A549 (cell line): ENCODE measurements at regions not wholly inside any gene's neighbourhood (a gene's known extent, or its start where the extent isn't known, plus 50 kb on each side); places are given as distances from the start of the nearest gene placed in this dataset.

Source experiments
- ATAC-seq, 2 experiments: fragments of 200-7000 bp in 1 of 2; fragments of >200 bp in 1 of 2; cut with Nextera tagmentation in 1 of 2; cut with Tn5 transposase in 1 of 2; 3 replicates each; pipeline versions ENCODE4 v1.8.0 to v1.9.1; 2018 to 2020; ENCODE audit warnings: mild to moderate bottlenecking in 1 of 2, moderate library complexity in 1 of 2
- CTCF ChIA-PET: fragments of 300-600 bp; sonication (Branson Sonifier 250); formaldehyde crosslinking; extraction: SDS; loops from one replicate; lab custom pipeline; 2021; ENCODE audit warnings: antibody characterized with exemption, inconsistent platforms; lab: Yijun Ruan, JAX
- POLR2A ChIA-PET: fragments of 350-600 bp; formaldehyde crosslinking; extraction: SDS; loops from one replicate; lab custom pipeline; 2021; ENCODE audit warnings: antibody characterized with exemption, inconsistent platforms; lab: Yijun Ruan, JAX
- DNase-seq, 2 experiments: peaks; one replicate each; pipeline versions ENCODE4 v3.0.0 to v3.0.0-alpha.2; 2011 to 2016; ENCODE audit warnings: low read depth in 1 of 2, low spot score in 1 of 2
- FAIRE-seq: peaks from 2 replicates; lab custom pipeline; 2011; peaks lifted over from hg19 to GRCh38; lab: Jason Lieb, UNC
- H3K27ac ChIP-seq, 2 experiments: fragments of >200 bp; sonication (Bioruptor Twin); formaldehyde crosslinking; 3 replicates each; pipeline ENCODE4 v1.5.1; 2016 to 2017
- H3K4me1 ChIP-seq: fragments of >200 bp; sonication (Bioruptor Twin); formaldehyde crosslinking; 3 replicates; pipeline ENCODE4 v1.6.1; 2016
- H3K4me2 ChIP-seq: fragments of >200 bp; sonication (Bioruptor Twin); formaldehyde crosslinking; 3 replicates; pipeline ENCODE4 v1.6.1; 2016
- H3K4me3 ChIP-seq: fragments of >200 bp; sonication (Bioruptor Twin); formaldehyde crosslinking; 3 replicates; pipeline ENCODE4 v1.5.1; 2016
- H3K9me3 ChIP-seq: fragments of >200 bp; sonication (Bioruptor Twin); formaldehyde crosslinking; 3 replicates; pipeline ENCODE4 v1.6.1; 2016
- CHD2 ChIP-seq: fragments of 150-350 bp; IDR thresholded peaks from 2 replicates; pipeline ENCODE4 v1.6.1; 2014; ENCODE audit warnings: low read length; ENCODE audit not compliant: partially characterized antibody
- CHD4 ChIP-seq: fragments of 200-600 bp; sonication (generic); IDR thresholded peaks from 2 replicates; pipeline ENCODE4 v1.6.1; 2016; ENCODE audit warnings: antibody characterized with exemption, mild to moderate bottlenecking, borderline replicate concordance
- EHF ChIP-seq: fragments of 250-450 bp; sonication (Bioruptor Pico); IDR thresholded peaks from 2 replicates; pipeline ENCODE4 v1.5.0; 2020; ENCODE audit warnings: mild to moderate bottlenecking
- EP300 ChIP-seq, 2 experiments: fragments of >200 bp; sonication (Bioruptor Twin); formaldehyde crosslinking; IDR thresholded peaks; 2 replicates in 1 of 2; 3 replicates in 1 of 2; pipeline ENCODE4 v1.6.1; 2016 to 2017
- FOXS1 ChIP-seq: fragments of 250-450 bp; sonication (Bioruptor Pico); IDR thresholded peaks from 2 replicates; pipeline ENCODE4 v1.5.0; 2020; ENCODE audit warnings: mild to moderate bottlenecking, moderate library complexity
- GATA3 ChIP-seq: IDR thresholded peaks from 2 replicates; pipeline ENCODE4 v1.6.1; 2012; ENCODE audit warnings: borderline replicate concordance
- HDAC2 ChIP-seq: fragments of 200-600 bp; sonication (generic); IDR thresholded peaks from 2 replicates; pipeline ENCODE4 v1.6.1; 2016
- HES2 ChIP-seq: fragments of >200 bp; sonication (Bioruptor Twin); formaldehyde crosslinking; IDR thresholded peaks from 2 replicates; pipeline ENCODE4 v1.6.1; 2016
- KDM1A ChIP-seq: fragments of 200-600 bp; sonication (generic); IDR thresholded peaks from 2 replicates; pipeline ENCODE4 v1.6.1; 2016; ENCODE audit warnings: low read depth, mild to moderate bottlenecking
- KDM5A ChIP-seq: fragments of 200-600 bp; sonication (generic); IDR thresholded peaks from 2 replicates; pipeline ENCODE4 v1.6.1; 2016; ENCODE audit warnings: antibody characterized with exemption, mild to moderate bottlenecking
- MAX ChIP-seq: IDR thresholded peaks from 2 replicates; pipeline ENCODE4 v1.6.1; 2012
- MAZ ChIP-seq: fragments of 150-350 bp; IDR thresholded peaks from 2 replicates; pipeline ENCODE4 v1.6.1; 2014; ENCODE audit warnings: antibody characterized with exemption, low read depth, low read length, borderline replicate concordance
- NFE2L2 ChIP-seq: fragments of 150-350 bp; conservative IDR thresholded peaks from 2 replicates; pipeline ENCODE4 v1.6.1; 2014; ENCODE audit warnings: low read length
- POLR2AphosphoS2 ChIP-seq: conservative IDR thresholded peaks from 2 replicates; pipeline ENCODE4 v1.6.1; 2012; ENCODE audit warnings: low read length, improper control_type of control experiment, inconsistent platforms
- RARB ChIP-seq: fragments of 250-450 bp; sonication (Bioruptor Pico); IDR thresholded peaks from 2 replicates; pipeline ENCODE4 v1.8.0; 2021; ENCODE audit warnings: mild to moderate bottlenecking, moderate library complexity
- RCOR1 ChIP-seq: fragments of 150-350 bp; IDR thresholded peaks from 2 replicates; pipeline ENCODE4 v1.6.1; 2014; ENCODE audit warnings: antibody characterized with exemption, low read length, low read depth
- REST ChIP-seq: fragments of 200-600 bp; sonication (generic); IDR thresholded peaks from 2 replicates; pipeline ENCODE4 v1.6.1; 2016; ENCODE audit warnings: antibody characterized with exemption, mild to moderate bottlenecking, moderate library complexity
- RFX5 ChIP-seq: fragments of 450-650 bp; IDR thresholded peaks from 2 replicates; pipeline ENCODE4 v1.7.1; 2014; ENCODE audit warnings: antibody characterized with exemption, mild to moderate bottlenecking, moderate library complexity
- TFCP2L1 ChIP-seq: fragments of 250-450 bp; sonication (Bioruptor Pico); IDR thresholded peaks from 2 replicates; pipeline ENCODE4 v1.5.0; 2021; ENCODE audit warnings: mild to moderate bottlenecking
- ZFP36 ChIP-seq: fragments of 450-650 bp; IDR thresholded peaks from 2 replicates; pipeline ENCODE4 v1.6.1; 2014; ENCODE audit warnings: borderline replicate concordance; ENCODE audit not compliant: partially characterized antibody
- ZNF302 ChIP-seq: fragments of 250-450 bp; sonication (Bioruptor Pico); IDR thresholded peaks from 2 replicates; pipeline ENCODE4 v1.9.0; 2021; ENCODE audit warnings: inconsistent platforms, mild to moderate bottlenecking, moderate library complexity
- whole genome bisulfite sequencing: methylation state at CpG from one replicate; pipeline ENCODE4 v1.1.6; 2017; ENCODE audit errors: missing lambda C conversion rate; 5-methylcytosine and 5-hydroxymethylcytosine counted together
- TF ChIP-seq, protein P1 (sequence below): fragments of 250-450 bp; sonication (Bioruptor Pico); IDR thresholded peaks from 2 replicates; pipeline ENCODE4 v1.5.0; 2020; ENCODE audit warnings: low read depth, mild to moderate bottlenecking, moderate library complexity
- TF ChIP-seq, protein P2 (sequence below): fragments of 250-450 bp; sonication (Bioruptor Pico); IDR thresholded peaks from 2 replicates; pipeline ENCODE4 v1.5.0; 2021; ENCODE audit warnings: mild to moderate bottlenecking, moderate library complexity, borderline replicate concordance

- no peak for TF ChIP-seq MAX
- TF ChIP-seq CHD2, result no peak
- no peak for TF ChIP-seq NFE2L2
- TF ChIP-seq TFCP2L1 (CRISPR knock-in tag), result no peak
- no peak for TF ChIP-seq GATA3
- no peak for TF ChIP-seq FOXS1 (CRISPR knock-in tag)
- no peak for TF ChIP-seq CHD4
- no peak for TF ChIP-seq EP300 (IDR thresholded peaks at IDR 0.05)
- TF ChIP-seq, all 56 proteins: peak for 0
Observed at GRCh38 chr13:109481040-109481439, 305.3 kb downstream of the IRS2 start (continued).

- Histone ChIP-seq H3K4me3 (no peak overlapping the region), H3K9me3 (no peaks in the 10 kb centered on the region), H3K27ac (no peak overlapping the region), H3K4me1 (peaks cover 5% of the 10 kb centered on the region; the same call in 1 of the 3 replicates), H3K4me2 (no peak overlapping the region)
- no peak for TF ChIP-seq TFCP2L1 (CRISPR knock-in tag)
- no peak for TF ChIP-seq POLR2AphosphoS2
- TF ChIP-seq KDM5A, result no peak
- TF ChIP-seq REST, result no peak
- no peak for TF ChIP-seq MAZ
- TF ChIP-seq KDM1A, result no peak
- TF ChIP-seq, protein P1, sequence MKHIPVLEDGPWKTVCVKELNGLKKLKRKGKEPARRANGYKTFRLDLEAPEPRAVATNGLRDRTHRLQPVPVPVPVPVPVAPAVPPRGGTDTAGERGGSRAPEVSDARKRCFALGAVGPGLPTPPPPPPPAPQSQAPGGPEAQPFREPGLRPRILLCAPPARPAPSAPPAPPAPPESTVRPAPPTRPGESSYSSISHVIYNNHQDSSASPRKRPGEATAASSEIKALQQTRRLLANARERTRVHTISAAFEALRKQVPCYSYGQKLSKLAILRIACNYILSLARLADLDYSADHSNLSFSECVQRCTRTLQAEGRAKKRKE (CRISPR knock-in tag), result no peak
- no peak for TF ChIP-seq RCOR1
- TF ChIP-seq HDAC2, result no peak
- TF ChIP-seq RARB (CRISPR knock-in tag), result no peak
- no peak for TF ChIP-seq ZFP36
- TF ChIP-seq EHF, result no peak
- no peak for TF ChIP-seq MAX
- TF ChIP-seq HES2, result no peak
- no peak for TF ChIP-seq ZNF302 (CRISPR knock-in tag)
- no peak for TF ChIP-seq RFX5
- TF ChIP-seq, protein P2, sequence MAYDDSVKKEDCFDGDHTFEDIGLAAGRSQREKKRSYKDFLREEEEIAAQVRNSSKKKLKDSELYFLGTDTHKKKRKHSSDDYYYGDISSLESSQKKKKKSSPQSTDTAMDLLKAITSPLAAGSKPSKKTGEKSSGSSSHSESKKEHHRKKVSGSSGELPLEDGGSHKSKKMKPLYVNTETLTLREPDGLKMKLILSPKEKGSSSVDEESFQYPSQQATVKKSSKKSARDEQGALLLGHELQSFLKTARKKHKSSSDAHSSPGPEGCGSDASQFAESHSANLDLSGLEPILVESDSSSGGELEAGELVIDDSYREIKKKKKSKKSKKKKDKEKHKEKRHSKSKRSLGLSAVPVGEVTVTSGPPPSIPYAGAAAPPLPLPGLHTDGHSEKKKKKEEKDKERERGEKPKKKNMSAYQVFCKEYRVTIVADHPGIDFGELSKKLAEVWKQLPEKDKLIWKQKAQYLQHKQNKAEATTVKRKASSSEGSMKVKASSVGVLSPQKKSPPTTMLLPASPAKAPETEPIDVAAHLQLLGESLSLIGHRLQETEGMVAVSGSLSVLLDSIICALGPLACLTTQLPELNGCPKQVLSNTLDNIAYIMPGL (CRISPR knock-in tag), result no peak
- ChIA-PET CTCF (interaction anchor here (1.4 kb wide), 1 partner anchor 10 kb away, joined by 3 read pairs; no protein-coding TSS in a partner anchor), POLR2A (no interaction called here)
- no peak for ATAC-seq
- no peak for FAIRE-seq
- whole genome bisulfite sequencing, result 81% methylated on average over 11 of the region's 11 CpGs
- no peak for DNase-seq
Observed at GRCh38 chr13:109480011-109480955, 306.1 kb downstream of the IRS2 start.
